Thymus (tissue), 11 donors: ENCODE measurements at regions not wholly inside any gene's neighbourhood (a gene's known extent, or its start where the extent isn't known, plus 50 kb on each side); places are given as distances from the start of the nearest gene placed in this dataset.

Experiments used
- DNase-seq, 9 donors: peaks; one replicate each; pipeline ENCODE4 v3.0.0-alpha.2; 2013; ENCODE audit warnings: low spot score in 9 of 9, low read depth in 6 of 9, missing footprints in 1 of 9
- H3K27ac ChIP-seq, 2 donors: one replicate each; pipeline ENCODE4 v1.5.1; 2013; ENCODE audit warnings: control low read depth in 1 of 2, low read depth in 1 of 2, low read length in 1 of 2, mild to moderate bottlenecking in 1 of 2, moderate library complexity in 1 of 2
- H3K27me3 ChIP-seq, 2 donors: one replicate each; pipeline ENCODE4 v1.5.1; 2013; ENCODE audit warnings: low read length in 1 of 2; ENCODE audit not compliant: control insufficient read depth in 2 of 2, insufficient read depth in 1 of 2
- H3K36me3 ChIP-seq, 2 donors: one replicate each; pipeline ENCODE4 v1.5.1; 2013; ENCODE audit warnings: low read length in 1 of 2, mild to moderate bottlenecking in 1 of 2, moderate library complexity in 1 of 2; ENCODE audit not compliant: control insufficient read depth in 2 of 2, insufficient read depth in 2 of 2
- H3K4me1 ChIP-seq, 2 donors: one replicate each; pipeline ENCODE4 v1.5.1; 2013; ENCODE audit warnings: low read length in 2 of 2; ENCODE audit not compliant: control insufficient read depth in 2 of 2, insufficient read depth in 2 of 2
- H3K4me3 ChIP-seq, 2 donors: one replicate each; pipeline ENCODE4 v1.5.1; 2013; ENCODE audit warnings: low read length in 2 of 2, control low read depth in 1 of 2, mild to moderate bottlenecking in 1 of 2
- H3K9me3 ChIP-seq, 2 donors: one replicate each; pipeline ENCODE4 v1.5.1; 2013; ENCODE audit warnings: low read length in 1 of 2, mild to moderate bottlenecking in 1 of 2; ENCODE audit not compliant: control insufficient read depth in 2 of 2, insufficient read depth in 1 of 2
- WGBS: extraction: QIAGEN DNeasy Blood & Tissue Kit; methylation state at CpG from one replicate; pipeline ENCODE4 v1.1.7; 2013; 5-methylcytosine and 5-hydroxymethylcytosine counted together
- donor health status: healthy.

DNA sequence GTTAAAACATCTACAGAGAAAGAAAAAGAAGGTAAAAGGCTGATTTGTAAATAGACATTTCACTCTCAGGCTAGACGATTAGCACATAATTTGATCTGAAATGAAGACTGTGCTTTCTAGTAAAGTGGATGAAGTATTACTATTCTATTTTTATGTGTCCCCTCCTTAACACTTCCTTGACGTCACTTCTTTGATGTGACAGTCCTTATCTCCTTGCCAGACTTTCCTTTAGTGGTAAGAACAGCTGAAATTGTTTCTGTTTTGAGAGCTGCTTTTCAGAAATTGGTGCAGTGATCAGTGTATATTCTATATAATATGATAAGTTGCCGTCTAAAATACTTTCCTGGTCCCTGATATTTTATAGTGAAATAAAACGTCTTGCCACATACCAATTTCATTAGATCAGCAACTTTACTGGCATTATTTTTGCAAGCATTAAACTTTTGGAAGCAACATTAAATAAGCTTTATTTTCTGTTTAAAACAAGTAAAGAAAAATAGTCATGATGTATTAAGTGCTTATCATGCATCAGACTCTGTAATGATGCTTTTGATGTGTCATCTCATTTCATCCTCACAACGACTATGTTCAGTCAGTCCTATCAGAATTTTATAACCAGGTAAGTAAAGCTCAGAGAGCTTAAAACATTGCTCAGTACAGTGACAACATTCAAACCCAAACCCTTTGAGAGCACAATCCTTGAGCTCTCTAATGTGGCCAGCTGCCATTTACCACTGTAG, 210.3 kb upstream of the PCDH9 start:
- peak in 1 of 9 donors; percentile 10 for DNase-seq
- H3K27ac ChIP-seq, result no peak overlapping the region

GRCh38 chr13:67439365-67439764, 209.2 kb upstream of the PCDH9 start:
- Histone ChIP-seq H3K36me3 (no peaks in the 10 kb centered on the region), H3K9me3 (no peaks in the 10 kb centered on the region), H3K27ac (no peak overlapping the region), H3K4me3 (no peak overlapping the region), H3K4me1 (no peaks in the 10 kb centered on the region), H3K27me3 (no peaks in the 10 kb centered on the region)
- no peak for DNase-seq
- WGBS, result 97% methylated on average over 1 of the region's 1 CpG

More for the DNA sequence above, 210.3 kb upstream of the PCDH9 start:
- H3K4me1 ChIP-seq, result no peaks in the 10 kb centered on the region
- H3K4me3 ChIP-seq, result no peak overlapping the region
- no peaks in the 10 kb centered on the region for H3K9me3 ChIP-seq
- H3K36me3 ChIP-seq, result no peaks in the 10 kb centered on the region
- WGBS, result 8% methylated on average over 5 of the region's 5 CpGs
- no peaks in the 10 kb centered on the region for H3K27me3 ChIP-seq

DNA sequence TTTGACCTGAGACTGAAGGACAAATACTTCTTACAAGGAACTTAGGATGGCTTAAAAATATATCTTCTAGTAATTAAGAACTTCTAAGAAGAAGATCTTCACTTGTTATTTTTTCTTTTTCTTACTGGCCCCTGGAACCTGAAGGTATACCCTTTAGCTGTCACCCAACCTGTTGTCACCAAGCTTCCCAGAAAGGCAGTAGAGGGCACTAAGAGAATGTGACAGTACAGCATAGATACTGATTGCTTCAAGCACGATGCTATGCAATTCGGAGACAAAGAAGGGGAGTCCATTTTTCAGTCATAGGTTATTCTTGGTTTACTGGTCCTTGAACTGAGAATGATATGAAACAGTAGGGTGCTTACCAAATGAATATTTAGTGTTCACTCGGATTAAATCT, 208.3 kb upstream of the PCDH9 start:
- no peaks in the 10 kb centered on the region for H3K9me3 ChIP-seq
- H3K27ac ChIP-seq, result no peak overlapping the region
- WGBS, result 47% methylated on average over 3 of the region's 3 CpGs
- DNase-seq, result peak in 1 of 9 donors; percentile 1
- H3K4me3 ChIP-seq, result no peak overlapping the region
- H3K27me3 ChIP-seq, result no peaks in the 10 kb centered on the region
- no peaks in the 10 kb centered on the region for H3K36me3 ChIP-seq
- H3K4me1 ChIP-seq, result no peaks in the 10 kb centered on the region

GRCh38 chr13:67437244-67437643, 207.1 kb upstream of the PCDH9 start:
- no peak for DNase-seq
- no peak overlapping the region for H3K27ac ChIP-seq
- H3K27me3 ChIP-seq, result no peaks in the 10 kb centered on the region
- WGBS, result 81% methylated on average over 5 of the region's 5 CpGs
- no peaks in the 10 kb centered on the region for H3K4me1 ChIP-seq
- no peak overlapping the region for H3K4me3 ChIP-seq
- no peaks in the 10 kb centered on the region for H3K9me3 ChIP-seq
- H3K36me3 ChIP-seq, result no peaks in the 10 kb centered on the region

GRCh38 chr13:67421475-67421874, 191.3 kb upstream of the PCDH9 start:
- H3K36me3 ChIP-seq, result no peaks in the 10 kb centered on the region
- no peaks in the 10 kb centered on the region for H3K4me1 ChIP-seq
- H3K27ac ChIP-seq, result no peak overlapping the region
- no peak overlapping the region for H3K4me3 ChIP-seq
- WGBS, result 33% methylated on average over 1 of the region's 1 CpG
- DNase-seq, result no peak
- no peaks in the 10 kb centered on the region for H3K9me3 ChIP-seq
- H3K27me3 ChIP-seq, result no peaks in the 10 kb centered on the region

- 94% methylated on average over 9 of the region's 9 CpGs for WGBS
- Histone ChIP-seq H3K4me1 (no peaks in the 10 kb centered on the region), H3K36me3 (no peaks in the 10 kb centered on the region), H3K9me3 (no peaks in the 10 kb centered on the region), H3K4me3 (no peak overlapping the region), H3K27ac (no peak overlapping the region), H3K27me3 (no peaks in the 10 kb centered on the region)
- DNase-seq, result no peak
Measured at GRCh38 chr13:67416047-67416925, 186.2 kb upstream of the PCDH9 start.

DNA sequence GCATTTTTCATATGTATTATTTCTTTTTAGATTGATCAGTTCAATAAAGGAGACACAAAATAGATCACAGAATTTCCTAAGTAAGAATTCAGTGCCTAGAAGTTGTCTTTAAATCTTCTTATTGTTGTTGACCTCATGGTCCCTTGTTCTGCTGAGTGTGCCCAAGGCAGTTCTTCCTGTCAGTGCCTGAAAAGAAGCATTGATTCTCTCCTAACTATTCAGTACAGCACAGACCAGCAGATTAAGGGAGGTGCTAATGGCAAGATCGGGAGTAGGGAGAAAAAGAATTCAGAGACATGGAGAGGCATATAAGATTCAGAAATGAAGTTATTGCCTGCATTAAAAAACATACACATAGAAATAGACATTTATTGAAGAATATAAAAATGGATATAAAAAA, 180.5 kb upstream of the PCDH9 start:
- H3K27ac ChIP-seq, result no peak overlapping the region
- WGBS, result 95% methylated on average over 1 of the region's 1 CpG

DNA sequence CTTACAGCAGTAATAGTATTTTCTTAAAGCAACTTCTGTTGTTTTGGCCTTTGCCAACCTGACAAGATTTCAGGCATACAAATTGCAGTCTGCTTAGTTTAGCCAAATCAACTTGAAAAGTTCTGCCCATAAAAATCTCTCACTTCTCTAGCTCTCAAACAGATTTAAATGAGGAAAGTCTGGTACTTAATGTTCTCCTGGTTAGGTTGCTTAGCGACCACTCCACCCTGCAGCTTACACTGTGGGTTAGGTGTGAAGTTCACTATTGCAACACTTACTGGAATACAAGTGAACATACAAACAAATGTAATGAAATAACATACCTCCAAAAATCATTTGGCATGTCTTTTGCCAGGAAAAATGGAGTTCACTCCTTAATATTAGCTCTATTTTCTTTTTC, 178.7 kb upstream of the PCDH9 start:
- Histone ChIP-seq H3K27me3 (no peaks in the 10 kb centered on the region), H3K4me3 (no peak overlapping the region), H3K36me3 (no peaks in the 10 kb centered on the region), H3K4me1 (no peaks in the 10 kb centered on the region), H3K27ac (no peak overlapping the region), H3K9me3 (no peaks in the 10 kb centered on the region)
- no peak for DNase-seq
- whole genome bisulfite sequencing, result 95% methylated on average over 1 of the region's 1 CpG

More for the DNA sequence above, 180.5 kb upstream of the PCDH9 start:
- H3K36me3 ChIP-seq, result no peaks in the 10 kb centered on the region
- H3K4me3 ChIP-seq, result no peak overlapping the region
- DNase-seq, result no peak
- H3K27me3 ChIP-seq, result no peaks in the 10 kb centered on the region
- no peaks in the 10 kb centered on the region for H3K4me1 ChIP-seq
- no peaks in the 10 kb centered on the region for H3K9me3 ChIP-seq

- Histone ChIP-seq H3K36me3 (no peaks in the 10 kb centered on the region), H3K9me3 (peaks cover 0 to 6% of the 10 kb centered on the region in 2 donors), H3K4me1 (no peaks in the 10 kb centered on the region), H3K27ac (no peak overlapping the region), H3K27me3 (no peaks in the 10 kb centered on the region), H3K4me3 (no peak overlapping the region)
- no peak for DNase-seq
- 97% methylated on average over 7 of the region's 7 CpGs for WGBS
Measured at GRCh38 chr13:67402546-67402945, 172.4 kb upstream of the PCDH9 start.
